ENCODE measurements at regions not wholly inside any gene's neighbourhood (a gene's known extent, or its start where the extent isn't known, plus 50 kb on each side); places are given as distances from the start of the nearest gene placed in this dataset.

GRCh38 chr2:196546151-196546919 lies 93.2 kb upstream of the CCDC150 start:
- TF ChIP-seq CTCF (IDR thresholded peaks at IDR 0.05): no peak
- no peak for TF ChIP-seq POLR2A (IDR thresholded peaks at IDR 0.05)
